Esophagus squamous epithelium (tissue), 5 donors: ENCODE measurements at regions not wholly inside any gene's neighbourhood (a gene's known extent, or its start where the extent isn't known, plus 50 kb on each side); places are given as distances from the start of the nearest gene placed in this dataset.

Source experiments
- DNase-seq: peaks from one replicate; lab custom pipeline; 2025; lab: John Stamatoyannopoulos, UW
- H3K27ac ChIP-seq, 4 donors: fragments of 200-600 bp; sonication (generic); one replicate each; pipeline ENCODE4 v1.5.1; 2016 to 2019; ENCODE audit warnings: mild to moderate bottlenecking in 1 of 4
- H3K27me3 ChIP-seq, 4 donors: fragments of 200-600 bp; sonication (generic); 1 replicate in 3 of 4; 2 replicates in 1 of 4; pipeline versions ENCODE4 v1.5.1 to v1.6.0; 2017 to 2021; ENCODE audit warnings: antibody characterized with exemption in 1 of 4
- H3K36me3 ChIP-seq, 3 donors: fragments of 200-600 bp; sonication (generic); one replicate each; pipeline ENCODE4 v1.5.1; 2016 to 2019
- H3K4me1 ChIP-seq, 3 donors: fragments of 200-600 bp; sonication (generic); one replicate each; pipeline ENCODE4 v1.5.1; 2017 to 2019
- H3K4me3 ChIP-seq, 4 donors: fragments of 200-600 bp; sonication (generic); 1 replicate in 3 of 4; 2 replicates in 1 of 4; pipeline ENCODE4 v1.5.1; 2016 to 2019; ENCODE audit warnings: mild to moderate bottlenecking in 2 of 4, moderate library complexity in 1 of 4
- H3K9me3 ChIP-seq, 3 donors: fragments of 200-600 bp; sonication (generic); one replicate each; pipeline ENCODE4 v1.5.1; 2016 to 2019
- CTCF ChIP-seq, 6 experiments: fragments of 450-650 bp in 4 of 6; fragments of 200-600 bp in 2 of 6; sonication (generic) in 2 of 6; IDR thresholded peaks; one replicate each; pipeline ENCODE4 v1.5.1; 2016 to 2019; ENCODE audit warnings: antibody characterized with exemption in 6 of 6, mild to moderate bottlenecking in 4 of 6, moderate library complexity in 4 of 6
- POLR2A ChIP-seq, 4 donors: fragments of 450-650 bp; IDR thresholded peaks; one replicate each; pipeline ENCODE4 v1.6.1; 2017; ENCODE audit warnings: antibody characterized with exemption in 4 of 4, mild to moderate bottlenecking in 4 of 4, moderate library complexity in 3 of 4
- WGBS, 2 donors: methylation state at CpG; one replicate each; pipeline ENCODE4 v1.1.5; 2018; 5-methylcytosine and 5-hydroxymethylcytosine counted together
- intact Hi-C: fragments of 100-400 bp; cut with DNase I; formaldehyde crosslinking; loops from one replicate; pipeline ENCODE4 v1.15.0; 2022
- donor health status: DM: yes; HTN: yes; CAD: no.

- no peaks in the 10 kb centered on the region for H3K4me1 ChIP-seq
- H3K36me3 ChIP-seq = no peaks in the 10 kb centered on the region
- no peaks in the 10 kb centered on the region for H3K27me3 ChIP-seq
- intact Hi-C loops = no loop called here
- TF ChIP-seq POLR2A (IDR thresholded peaks at IDR 0.05) (no peak), CTCF (IDR thresholded peaks at IDR 0.05) (no peak)
- H3K27ac ChIP-seq = no peak overlapping the region
- no peak overlapping the region for H3K4me3 ChIP-seq
- 86 to 91% methylated on average over 2 of the region's 2 CpGs for WGBS, 2 donors
- H3K9me3 ChIP-seq = no peaks in the 10 kb centered on the region
- DNase-seq = no peak
These were observed 190.5 kb downstream of the BMP4 start for GRCh38 chr14:53766106-53766505.

GRCh38 chr14:53764846-53765245 lies 191.8 kb downstream of the BMP4 start:
- no peaks in the 10 kb centered on the region for H3K27me3 ChIP-seq
- H3K4me1 ChIP-seq = no peaks in the 10 kb centered on the region
- H3K9me3 ChIP-seq = no peaks in the 10 kb centered on the region
- H3K36me3 ChIP-seq = no peaks in the 10 kb centered on the region
- TF ChIP-seq CTCF (IDR thresholded peaks at IDR 0.05) = no peak
- TF ChIP-seq POLR2A (IDR thresholded peaks at IDR 0.05) = no peak
- no peak for DNase-seq
- H3K4me3 ChIP-seq = no peak overlapping the region
- no peak overlapping the region for H3K27ac ChIP-seq
- 87 to 100% methylated on average over 1 of the region's 1 CpG for WGBS, 2 donors
- intact Hi-C loops = no loop called here

GRCh38 chr14:53758141-53758540 lies 198.5 kb downstream of the BMP4 start:
- TF ChIP-seq CTCF (IDR thresholded peaks at IDR 0.05) = no peak
- no peak for TF ChIP-seq POLR2A (IDR thresholded peaks at IDR 0.05)
- intact Hi-C loops = no loop called here
- H3K4me1 ChIP-seq = no peaks in the 10 kb centered on the region
- no peak for DNase-seq
- no peaks in the 10 kb centered on the region for H3K9me3 ChIP-seq
- no peak overlapping the region for H3K4me3 ChIP-seq
- H3K27ac ChIP-seq = no peak overlapping the region
- no peaks in the 10 kb centered on the region for H3K27me3 ChIP-seq
- H3K36me3 ChIP-seq = no peaks in the 10 kb centered on the region
- 69 to 73% methylated on average over 2 of the region's 2 CpGs for WGBS, 2 donors

- H3K36me3 ChIP-seq = no peaks in the 10 kb centered on the region
- no peak overlapping the region for H3K27ac ChIP-seq
- TF ChIP-seq CTCF (IDR thresholded peaks at IDR 0.05) = no peak
- no peak overlapping the region for H3K4me3 ChIP-seq
- no peak for DNase-seq
- no peaks in the 10 kb centered on the region for H3K27me3 ChIP-seq
- no peaks in the 10 kb centered on the region for H3K4me1 ChIP-seq
- intact Hi-C loops = no loop called here
- no peaks in the 10 kb centered on the region for H3K9me3 ChIP-seq
These were observed 198.9 kb downstream of the BMP4 start for GRCh38 chr14:53757732-53758131.

GRCh38 chr14:53751650-53752049 lies 205.0 kb downstream of the BMP4 start:
- no peak for DNase-seq
- no peaks in the 10 kb centered on the region for H3K27me3 ChIP-seq
- intact Hi-C loops = no loop called here
- no peaks in the 10 kb centered on the region for H3K4me1 ChIP-seq
- H3K27ac ChIP-seq = no peak overlapping the region
- TF ChIP-seq CTCF (IDR thresholded peaks at IDR 0.05) = no peak
- TF ChIP-seq POLR2A (IDR thresholded peaks at IDR 0.05) = no peak
- H3K36me3 ChIP-seq = no peaks in the 10 kb centered on the region
- no peak overlapping the region for H3K4me3 ChIP-seq
- WGBS, 2 donors = 63 to 74% methylated on average over 1 to 3 of the region's 3 CpGs
- no peaks in the 10 kb centered on the region for H3K9me3 ChIP-seq
